ENCODE measurements at regions not wholly inside any gene's neighbourhood (a gene's known extent, or its start where the extent isn't known, plus 50 kb on each side); places are given as distances from the start of the nearest gene placed in this dataset.
A peak's percentile ranks its signal among the peaks of the same experiment; 100 is the strongest.

- no peak for DNase-seq (ENCODE audit: low read depth, low spot score)
These were observed 385.9 kb upstream of the BCHE start for GRCh38 chr3:166223120-166223519.

DNA sequence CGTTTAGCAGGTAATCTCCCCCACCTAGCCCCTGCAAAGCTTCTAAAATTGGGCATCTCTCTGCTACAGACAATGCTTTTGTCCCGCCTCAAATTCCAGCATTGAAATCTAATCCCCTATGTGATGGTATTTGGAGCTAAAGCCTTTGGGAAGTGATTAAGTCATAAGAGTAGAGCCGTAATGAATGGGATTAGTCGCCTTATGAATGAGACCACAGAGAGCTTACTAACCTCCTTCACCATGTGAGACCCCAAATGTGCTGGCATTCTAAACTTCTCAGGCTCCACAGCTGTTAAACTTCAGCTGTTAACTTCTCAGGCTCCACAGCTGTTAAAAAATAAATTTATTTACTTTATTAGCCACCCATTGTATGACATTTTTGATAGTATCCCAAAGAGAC is 374.2 kb upstream of the BCHE start:
- DNase-seq (ENCODE audit: low read depth, low spot score) = no peak

GRCh38 chr3:166209701-166210100 is 372.5 kb upstream of the BCHE start:
- DNase-seq (ENCODE audit: low read depth, low spot score) = no peak

- no peak for DNase-seq (ENCODE audit: low read depth, low spot score)
These were observed 367.9 kb upstream of the BCHE start for GRCh38 chr3:166205158-166205557.

DNA sequence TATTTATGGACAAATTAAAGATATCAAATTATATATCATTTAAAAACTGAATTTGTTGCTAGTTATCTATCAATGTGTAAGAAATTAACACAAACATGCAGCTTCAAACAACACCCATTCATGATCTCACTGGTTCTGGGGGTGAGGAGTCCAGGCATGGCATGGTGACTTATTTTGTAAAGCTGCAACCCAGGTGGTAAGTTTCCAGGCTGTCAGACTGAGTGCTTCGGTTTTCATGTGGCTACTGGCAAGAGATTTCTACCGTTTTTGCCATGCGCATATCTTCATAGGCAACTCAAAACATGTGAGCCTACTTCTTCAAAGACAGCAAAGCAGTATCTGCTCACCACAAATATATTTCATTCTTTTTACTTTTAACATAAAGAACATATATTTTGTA is 364.3 kb upstream of the BCHE start:
- DNase-seq (ENCODE audit: low read depth, low spot score) = no peak

- DNase-seq (ENCODE audit: low read depth, low spot score) = no peak
These were observed 362.3 kb upstream of the BCHE start for GRCh38 chr3:166199491-166199890.

- no peak for DNase-seq (ENCODE audit: low read depth, low spot score)
These were observed 358.6 kb upstream of the BCHE start for GRCh38 chr3:166195808-166196207.

GRCh38 chr3:166191411-166191810 is 354.2 kb upstream of the BCHE start:
- no peak for DNase-seq (ENCODE audit: low read depth, low spot score)

DNA sequence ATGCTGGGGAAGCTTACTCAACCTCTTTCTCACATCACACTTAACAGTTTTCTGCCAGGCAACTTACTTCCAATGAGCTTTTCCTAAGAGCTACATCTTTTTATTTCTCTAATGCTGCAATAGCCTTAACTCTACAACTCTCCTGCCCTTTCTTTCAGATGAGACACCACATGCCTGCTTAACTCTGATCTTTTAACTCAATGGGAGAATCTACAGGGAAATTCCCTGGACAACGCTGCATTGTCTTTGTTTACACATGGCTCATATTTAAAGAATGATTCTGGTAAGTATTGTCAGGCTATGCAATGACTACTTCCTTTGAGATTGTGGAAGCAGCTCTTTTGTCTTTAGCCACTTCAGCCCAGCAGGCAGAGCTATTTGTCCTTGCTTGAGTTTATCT is 353.1 kb upstream of the BCHE start:
- no peak for DNase-seq (ENCODE audit: low read depth, low spot score)

- DNase-seq (ENCODE audit: low read depth, low spot score) = no peak
These were observed 350.0 kb upstream of the BCHE start for GRCh38 chr3:166187237-166187636.

DNA sequence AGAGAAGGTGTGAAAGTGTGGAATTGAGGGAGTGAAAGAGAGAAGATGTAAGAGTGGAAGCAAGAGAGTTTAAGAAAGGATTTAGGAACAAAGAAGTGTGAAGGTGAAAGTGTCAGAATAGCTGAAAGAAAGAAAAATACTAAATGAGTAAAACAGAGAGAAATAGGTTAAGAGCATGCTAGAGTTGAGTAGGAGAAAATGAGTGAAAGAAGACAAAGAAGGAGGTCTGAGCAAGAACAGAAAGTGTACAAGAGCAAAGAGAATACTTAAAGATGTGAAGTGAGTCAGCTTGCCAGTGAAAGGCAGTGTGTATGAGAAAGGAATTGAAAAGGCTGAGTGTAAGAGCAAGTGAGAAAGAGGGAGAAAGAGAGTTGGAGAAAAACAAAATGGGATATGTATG is 348.8 kb upstream of the BCHE start:
- no peak for DNase-seq (ENCODE audit: low read depth, low spot score)

DNA sequence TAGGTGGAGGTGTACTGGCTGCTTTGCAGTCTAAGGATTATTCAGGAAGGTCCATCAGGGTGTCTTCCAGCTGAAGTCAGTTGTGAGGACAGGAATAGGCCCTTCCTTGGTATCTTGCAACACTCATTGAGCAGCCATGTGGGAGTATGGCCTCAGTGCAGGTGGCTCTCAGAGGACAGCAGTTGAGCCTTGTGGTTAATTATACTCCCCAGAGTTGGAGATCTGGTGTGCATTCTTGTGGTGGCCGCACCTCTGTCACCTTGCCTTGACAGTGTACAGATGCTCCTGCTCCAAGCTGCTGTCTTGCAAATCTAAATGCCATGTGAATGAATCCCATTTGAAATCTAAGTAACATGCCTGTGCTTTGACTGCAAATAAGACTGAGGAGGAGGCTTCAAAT is 339.9 kb upstream of the BCHE start:
- DNase-seq (ENCODE audit: low read depth, low spot score) = no peak

DNA sequence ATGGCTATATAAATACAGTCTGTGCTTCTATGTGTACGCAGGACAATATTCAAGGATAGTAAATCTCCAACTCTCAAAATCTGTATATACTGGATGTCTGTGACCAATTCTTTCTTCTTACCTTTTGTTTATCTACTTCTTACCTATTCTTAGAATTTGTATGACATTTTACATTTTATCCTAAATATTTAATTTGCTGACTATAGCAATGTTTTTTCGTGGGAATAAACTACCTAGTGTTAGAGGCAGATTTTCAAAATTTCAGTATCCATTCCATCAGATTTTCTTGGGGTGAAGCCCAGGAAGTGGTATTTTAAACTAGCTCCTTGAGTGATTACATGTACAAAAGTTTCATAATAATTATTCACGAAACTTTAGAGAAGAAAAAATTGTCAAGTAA is 334.5 kb upstream of the BCHE start:
- DNase-seq (ENCODE audit: low read depth, low spot score) = no peak

- no peak for DNase-seq (ENCODE audit: low read depth, low spot score)
These were observed 332.5 kb upstream of the BCHE start for GRCh38 chr3:166169681-166170080.

DNA sequence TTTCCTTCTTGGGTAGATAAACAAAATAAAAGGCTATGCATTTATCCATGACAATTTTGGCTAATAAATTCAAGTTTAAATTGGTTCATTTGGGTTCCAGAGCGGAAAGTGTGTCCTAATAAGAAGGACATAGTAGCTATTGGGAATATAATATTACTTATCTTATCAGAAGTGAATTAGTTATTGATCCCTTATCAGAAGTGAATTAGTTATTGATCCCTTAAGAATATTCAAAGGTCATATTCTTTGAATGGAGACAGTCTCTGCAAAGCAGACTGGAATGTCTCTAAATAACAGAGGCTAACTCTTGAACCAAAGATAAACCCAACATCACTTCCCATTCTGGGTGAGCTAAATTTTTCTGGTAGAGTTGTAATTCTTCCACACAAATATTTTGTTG is 290.7 kb upstream of the BCHE start:
- DNase-seq (ENCODE audit: low read depth, low spot score) = no peak

GRCh38 chr3:166125179-166125578 is 288.0 kb upstream of the BCHE start:
- peak; percentile 5 for DNase-seq (ENCODE audit: low read depth, low spot score)

GRCh38 chr3:166123576-166123975 is 286.4 kb upstream of the BCHE start:
- no peak for DNase-seq (ENCODE audit: low read depth, low spot score)

DNA sequence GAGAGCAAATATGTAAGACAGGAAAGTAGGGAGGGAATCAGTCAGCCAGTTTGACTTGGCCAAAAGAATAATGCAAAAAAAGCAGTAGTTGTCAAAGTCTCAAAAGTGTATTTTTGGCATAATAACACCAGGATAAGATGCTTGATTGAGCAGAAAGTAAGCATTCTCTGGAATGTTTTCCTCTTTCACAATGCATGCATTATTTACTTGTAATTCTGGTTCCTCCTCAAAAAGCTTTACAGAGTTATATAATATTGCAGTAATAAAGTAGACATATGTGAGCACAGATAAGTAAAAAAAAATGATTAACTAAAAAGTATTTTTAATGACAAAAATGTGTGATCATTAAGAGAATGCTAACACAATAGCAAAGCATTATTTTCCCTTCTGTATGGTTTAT is 285.9 kb upstream of the BCHE start:
- DNase-seq (ENCODE audit: low read depth, low spot score) = no peak

DNA sequence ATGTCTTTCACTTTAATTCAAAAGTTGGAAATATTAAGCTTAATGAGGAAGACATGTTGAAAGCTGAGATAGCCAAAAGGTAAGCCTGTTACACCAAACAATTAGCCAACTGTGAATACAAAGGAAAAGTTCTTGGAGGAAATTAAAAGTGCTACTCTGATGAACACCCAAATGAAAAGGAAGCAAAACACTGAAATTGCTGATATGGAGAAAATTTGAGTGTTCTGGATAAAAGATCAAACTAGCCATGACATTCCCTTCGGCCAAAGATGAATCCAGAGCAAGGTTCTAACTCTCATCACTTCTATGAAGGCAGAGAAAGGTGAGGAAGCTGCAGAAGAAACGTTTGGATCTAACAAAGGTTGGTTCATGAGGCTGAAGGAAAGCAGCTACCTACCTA is 280.8 kb upstream of the BCHE start:
- DNase-seq (ENCODE audit: low read depth, low spot score) = no peak

DNA sequence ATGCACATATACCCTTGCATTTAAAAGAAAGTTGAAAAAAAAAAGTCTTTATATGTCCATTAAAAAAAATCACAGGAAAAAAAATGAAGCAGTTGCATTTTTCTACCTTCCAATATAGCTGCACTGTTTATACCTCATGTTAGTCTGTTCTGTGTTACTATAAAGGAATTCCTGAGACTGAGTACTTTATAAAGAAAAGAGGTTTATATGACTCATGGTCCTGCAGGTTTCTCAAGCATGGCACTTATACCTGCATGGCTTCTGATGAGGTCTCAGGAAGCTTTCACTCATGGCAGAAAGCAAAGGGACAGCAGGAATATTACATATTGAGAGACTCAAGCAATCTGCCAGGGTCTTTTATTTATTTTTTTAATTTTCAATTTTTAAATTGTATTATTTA is 277.2 kb upstream of the BCHE start:
- no peak for DNase-seq (ENCODE audit: low read depth, low spot score)

DNA sequence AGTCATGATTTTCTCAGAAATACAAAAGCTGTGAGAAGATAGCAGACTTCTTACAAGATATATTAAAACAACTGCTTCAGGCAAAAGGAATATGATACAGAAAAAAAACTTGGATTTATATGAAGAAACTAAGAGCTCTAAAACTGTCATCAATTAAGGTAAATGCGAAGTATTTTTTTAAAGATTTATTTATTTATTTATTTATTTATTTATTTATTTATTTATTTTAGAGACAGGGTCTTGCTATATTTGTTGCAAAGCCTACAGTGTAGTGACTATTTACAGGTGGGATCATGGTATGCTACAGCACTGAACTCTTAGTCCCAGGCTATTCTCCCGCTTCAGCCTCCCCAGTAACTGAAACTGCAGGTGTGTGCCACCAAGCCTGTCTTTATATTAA is 274.3 kb upstream of the BCHE start:
- no peak for DNase-seq (ENCODE audit: low read depth, low spot score)

DNA sequence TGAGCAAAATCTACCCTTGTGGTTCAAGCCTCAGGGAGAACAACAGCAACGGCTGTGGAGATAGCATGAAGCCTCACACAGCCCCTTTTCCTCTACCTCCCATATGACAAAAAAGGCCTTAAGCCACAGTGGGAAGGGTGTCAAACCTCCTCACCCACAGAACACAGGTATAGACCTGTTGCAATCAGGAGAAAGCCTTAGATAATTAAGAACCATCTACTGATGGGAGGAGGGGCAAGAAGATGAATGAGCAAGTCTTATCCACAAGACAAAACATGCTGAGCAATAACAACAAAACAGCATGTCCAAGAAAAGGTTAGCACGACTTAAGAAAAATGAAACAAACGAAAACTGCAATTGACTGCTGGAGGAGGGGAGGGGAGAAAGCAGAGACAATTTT is 272.9 kb upstream of the BCHE start:
- DNase-seq (ENCODE audit: low read depth, low spot score) = no peak

DNA sequence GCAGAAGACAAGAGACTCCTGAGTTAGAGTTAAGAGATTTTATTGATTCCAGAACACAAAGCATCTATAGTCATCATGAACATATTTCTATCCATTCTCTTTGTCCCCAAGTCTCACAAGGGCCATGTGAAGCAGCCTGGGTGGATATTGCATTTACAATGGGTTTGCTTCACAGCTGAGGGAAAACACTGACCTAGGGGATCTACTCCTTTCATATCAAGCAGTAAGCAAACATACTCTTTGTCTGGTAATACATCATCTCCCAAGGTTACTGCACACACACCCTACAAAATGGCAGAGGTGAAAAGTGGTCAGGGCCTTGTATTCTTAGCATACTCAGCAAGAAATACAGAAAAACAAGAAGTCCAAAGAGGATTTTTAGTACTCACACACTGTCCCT is 267.7 kb upstream of the BCHE start:
- no peak for DNase-seq (ENCODE audit: low read depth, low spot score)

DNA sequence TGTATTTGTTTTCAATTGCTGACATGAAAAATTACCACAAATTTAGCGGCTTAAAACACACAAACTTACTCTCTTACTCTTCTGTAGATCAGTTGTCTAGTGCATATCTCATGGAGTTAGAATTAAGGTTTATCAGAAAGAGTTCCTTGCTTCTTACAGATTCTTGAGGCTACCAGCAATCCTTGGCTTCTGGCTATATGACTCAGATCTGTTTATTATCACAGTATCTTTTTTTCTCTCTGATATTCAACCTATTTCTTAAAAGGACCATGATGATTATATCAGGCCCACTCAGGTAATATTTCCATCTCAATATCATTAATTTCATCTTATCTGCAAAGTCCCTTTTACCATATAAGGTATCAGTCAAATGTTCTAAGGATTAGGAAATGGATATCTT is 263.5 kb upstream of the BCHE start:
- no peak for DNase-seq (ENCODE audit: low read depth, low spot score)

DNA sequence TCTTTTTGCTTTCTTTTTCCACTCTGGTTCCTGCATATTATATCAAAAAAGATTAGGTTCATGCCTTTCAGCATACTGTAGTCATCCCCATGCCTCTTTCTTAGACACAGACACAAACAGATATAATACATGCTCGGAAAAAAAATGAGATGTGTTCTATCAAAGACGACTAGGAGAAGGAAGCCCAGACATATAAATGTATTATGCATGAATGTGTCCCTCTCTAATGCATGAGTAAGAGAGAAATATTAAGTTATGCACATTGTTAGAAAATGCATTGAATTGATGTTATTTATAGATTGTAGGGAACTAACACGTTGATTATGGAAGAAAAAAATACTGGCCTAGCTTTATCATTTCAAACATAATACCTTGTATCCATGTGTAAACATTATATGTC is 252.4 kb upstream of the BCHE start:
- DNase-seq (ENCODE audit: low read depth, low spot score) = no peak

Measured in iPS DF 19.7 (cell line).